Nephron (organoid): ENCODE measurements at regions not wholly inside any gene's neighbourhood (a gene's known extent, or its start where the extent isn't known, plus 50 kb on each side); places are given as distances from the start of the nearest gene placed in this dataset.

Source experiments
- H3K27ac Mint-ChIP-seq, 3 experiments: 2 replicates each; pipeline ENCODE4 v1.8.0; 2020; ENCODE audit warnings: mixed read lengths in 3 of 3, mild to moderate bottlenecking in 2 of 3, moderate library complexity in 1 of 3
- H3K27me3 Mint-ChIP-seq: 2 replicates; pipeline ENCODE4 v1.8.0; 2021; ENCODE audit warnings: low read depth, mild to moderate bottlenecking, moderate library complexity, mixed read lengths
- H3K36me3 Mint-ChIP-seq: 2 replicates; pipeline ENCODE4 v1.8.0; 2020; ENCODE audit warnings: low read depth, mixed read lengths
- H3K4me1 Mint-ChIP-seq: 2 replicates; pipeline ENCODE4 v1.8.0; 2020; ENCODE audit warnings: mixed read lengths
- H3K4me3 Mint-ChIP-seq, 3 experiments: 2 replicates each; pipeline ENCODE4 v1.8.0; 2020; ENCODE audit warnings: mild to moderate bottlenecking in 3 of 3, mixed read lengths in 3 of 3, moderate library complexity in 2 of 3
- H3K9me3 Mint-ChIP-seq: 2 replicates; pipeline ENCODE4 v1.8.0; 2020; ENCODE audit warnings: mixed read lengths
- CTCF ChIP-seq, 3 experiments: fragments of 200-600 bp; sonication (generic); IDR thresholded peaks; one replicate each; pipeline ENCODE4 v1.5.0; 2021; ENCODE audit warnings: antibody characterized with exemption in 3 of 3; ENCODE audit not compliant: unreplicated experiment in 3 of 3

GRCh38 chr20:39553120-39553519, 591.0 kb downstream of the DHX35 start:
- peaks cover 3% of the 10 kb centered on the region for H3K9me3 Mint-ChIP-seq
- H3K27me3 Mint-ChIP-seq = peaks cover 4% of the 10 kb centered on the region
- H3K36me3 Mint-ChIP-seq = no peaks in the 10 kb centered on the region
- TF ChIP-seq CTCF (IDR thresholded peaks at IDR 0.05; ENCODE audit: unreplicated experiment in 3 of 3) = no peak
- H3K4me1 Mint-ChIP-seq = peaks cover 14% of the 10 kb centered on the region
- H3K4me3 Mint-ChIP-seq = no peak overlapping the region
- H3K27ac Mint-ChIP-seq = no peak overlapping the region

- Mint-ChIP-seq H3K4me3 (no peak overlapping the region), H3K4me1 (peaks cover 18% of the 10 kb centered on the region), H3K27ac (peak overlapping the region; percentile 57 to 79 (median 78)), H3K27me3 (peaks cover 7% of the 10 kb centered on the region), H3K36me3 (no peaks in the 10 kb centered on the region), H3K9me3 (peaks cover 3% of the 10 kb centered on the region)
- no peak for TF ChIP-seq CTCF (IDR thresholded peaks at IDR 0.05; ENCODE audit: unreplicated experiment in 3 of 3)
These were observed 587.6 kb downstream of the DHX35 start for GRCh38 chr20:39549733-39550132.

GRCh38 chr20:39547546-39548408, 585.6 kb downstream of the DHX35 start:
- peaks cover 21% of the 10 kb centered on the region for H3K4me1 Mint-ChIP-seq
- no peak for TF ChIP-seq CTCF (IDR thresholded peaks at IDR 0.05; ENCODE audit: unreplicated experiment in 3 of 3)
- H3K27me3 Mint-ChIP-seq = peaks cover 8% of the 10 kb centered on the region
- H3K27ac Mint-ChIP-seq = peak overlapping the region in 2 of 3 experiments; percentile 5 to 18
- peaks cover 5% of the 10 kb centered on the region for H3K9me3 Mint-ChIP-seq
- no peaks in the 10 kb centered on the region for H3K36me3 Mint-ChIP-seq
- H3K4me3 Mint-ChIP-seq = no peak overlapping the region

GRCh38 chr20:39541136-39541803, 579.1 kb downstream of the DHX35 start:
- TF ChIP-seq CTCF (IDR thresholded peaks at IDR 0.05; ENCODE audit: unreplicated experiment in 3 of 3) = no peak
- peaks cover 5% of the 10 kb centered on the region for H3K9me3 Mint-ChIP-seq
- H3K4me3 Mint-ChIP-seq = no peak overlapping the region
- H3K4me1 Mint-ChIP-seq = peaks cover 28% of the 10 kb centered on the region
- H3K27ac Mint-ChIP-seq = peak overlapping the region; percentile 63 to 79 (median 76)
- H3K27me3 Mint-ChIP-seq = peaks cover 7% of the 10 kb centered on the region
- H3K36me3 Mint-ChIP-seq = no peaks in the 10 kb centered on the region

GRCh38 chr20:39538317-39538716, 576.2 kb downstream of the DHX35 start:
- Mint-ChIP-seq H3K9me3 (peaks cover 2% of the 10 kb centered on the region), H3K27ac (peak overlapping the region; percentile 1 to 44 (median 36)), H3K27me3 (peaks cover 4% of the 10 kb centered on the region), H3K36me3 (no peaks in the 10 kb centered on the region), H3K4me3 (no peak overlapping the region), H3K4me1 (peaks cover 28% of the 10 kb centered on the region)
- no peak for TF ChIP-seq CTCF (IDR thresholded peaks at IDR 0.05; ENCODE audit: unreplicated experiment in 3 of 3)
